C4-2B (cell line): ENCODE measurements at regions not wholly inside any gene's neighbourhood (a gene's known extent, or its start where the extent isn't known, plus 50 kb on each side); places are given as distances from the start of the nearest gene placed in this dataset.

Experiments
- ZFX ChIP-seq: fragments of 450-650 bp; IDR thresholded peaks from 2 replicates; pipeline ENCODE4 v1.6.1; 2017
- TF ChIP-seq, protein P1 (sequence below): fragments of 450-650 bp; conservative IDR thresholded peaks from 2 replicates; pipeline ENCODE4 v1.5.1; 2017; ENCODE audit warnings: mild to moderate bottlenecking

DNA sequence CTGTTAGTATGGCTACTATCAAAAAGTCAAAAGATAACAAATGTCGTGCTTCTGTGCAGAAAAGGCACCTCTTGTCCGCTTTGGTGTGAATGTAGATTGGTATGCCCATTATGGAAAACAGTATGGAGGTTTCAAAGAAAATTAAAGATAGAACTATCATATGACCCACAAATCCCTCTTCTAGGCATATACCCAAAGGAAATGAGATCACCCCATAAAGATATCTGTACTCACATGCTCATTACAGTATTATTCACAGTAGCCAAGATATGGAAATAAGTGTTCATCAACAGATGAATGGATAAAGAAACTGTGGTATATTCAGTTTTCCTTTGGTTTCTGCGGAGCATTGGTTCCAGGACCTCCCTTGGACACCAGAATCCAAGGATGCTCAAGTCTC lies 180.5 kb upstream of the PPP1R3A start:
- TF ChIP-seq, protein P1, sequence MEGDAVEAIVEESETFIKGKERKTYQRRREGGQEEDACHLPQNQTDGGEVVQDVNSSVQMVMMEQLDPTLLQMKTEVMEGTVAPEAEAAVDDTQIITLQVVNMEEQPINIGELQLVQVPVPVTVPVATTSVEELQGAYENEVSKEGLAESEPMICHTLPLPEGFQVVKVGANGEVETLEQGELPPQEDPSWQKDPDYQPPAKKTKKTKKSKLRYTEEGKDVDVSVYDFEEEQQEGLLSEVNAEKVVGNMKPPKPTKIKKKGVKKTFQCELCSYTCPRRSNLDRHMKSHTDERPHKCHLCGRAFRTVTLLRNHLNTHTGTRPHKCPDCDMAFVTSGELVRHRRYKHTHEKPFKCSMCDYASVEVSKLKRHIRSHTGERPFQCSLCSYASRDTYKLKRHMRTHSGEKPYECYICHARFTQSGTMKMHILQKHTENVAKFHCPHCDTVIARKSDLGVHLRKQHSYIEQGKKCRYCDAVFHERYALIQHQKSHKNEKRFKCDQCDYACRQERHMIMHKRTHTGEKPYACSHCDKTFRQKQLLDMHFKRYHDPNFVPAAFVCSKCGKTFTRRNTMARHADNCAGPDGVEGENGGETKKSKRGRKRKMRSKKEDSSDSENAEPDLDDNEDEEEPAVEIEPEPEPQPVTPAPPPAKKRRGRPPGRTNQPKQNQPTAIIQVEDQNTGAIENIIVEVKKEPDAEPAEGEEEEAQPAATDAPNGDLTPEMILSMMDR: no peak
- TF ChIP-seq ZFX: no peak
